NT2/D1 (cell line): ENCODE measurements at regions not wholly inside any gene's neighbourhood (a gene's known extent, or its start where the extent isn't known, plus 50 kb on each side); places are given as distances from the start of the nearest gene placed in this dataset.

Source experiments
- DNase-seq: peaks from one replicate; pipeline ENCODE4 v3.0.0-alpha.2; 2011; ENCODE audit warnings: low read depth, low spot score
- H3K27me3 ChIP-seq: 2 replicates; pipeline ENCODE4 v1.6.0; 2011; ENCODE audit warnings: mild to moderate bottlenecking; ENCODE audit not compliant: insufficient read length, insufficient read depth
- H3K36me3 ChIP-seq: 2 replicates; pipeline ENCODE4 v1.6.1; 2011; ENCODE audit warnings: mild to moderate bottlenecking, low read length, mixed read lengths; ENCODE audit not compliant: insufficient read depth, insufficient read length
- H3K4me1 ChIP-seq: 2 replicates; pipeline ENCODE4 v1.5.1; 2011; ENCODE audit not compliant: insufficient read depth, insufficient read length
- H3K4me3 ChIP-seq: 2 replicates; pipeline ENCODE4 v1.5.1; 2011; ENCODE audit warnings: low read depth; ENCODE audit not compliant: insufficient read length
- H3K9ac ChIP-seq: 2 replicates; pipeline ENCODE4 v1.6.0; 2011; ENCODE audit warnings: low read depth; ENCODE audit not compliant: insufficient read length
- H3K9me3 ChIP-seq: 2 replicates; pipeline ENCODE4 v1.5.1; 2011; ENCODE audit warnings: mild to moderate bottlenecking, low read length; ENCODE audit not compliant: insufficient read depth
- SUZ12 ChIP-seq: IDR thresholded peaks from 2 replicates; pipeline ENCODE4 v1.6.1; 2011; ENCODE audit not compliant: insufficient read length, insufficient read depth; ENCODE audit errors: extremely low read depth
- YY1 ChIP-seq: IDR thresholded peaks from 2 replicates; pipeline ENCODE4 v1.6.1; 2011; ENCODE audit not compliant: insufficient read length, insufficient read depth
- ZNF274 ChIP-seq: IDR thresholded peaks from 2 replicates; pipeline ENCODE4 v1.6.1; 2011; ENCODE audit warnings: mild to moderate bottlenecking, low read depth, low read length

DNA sequence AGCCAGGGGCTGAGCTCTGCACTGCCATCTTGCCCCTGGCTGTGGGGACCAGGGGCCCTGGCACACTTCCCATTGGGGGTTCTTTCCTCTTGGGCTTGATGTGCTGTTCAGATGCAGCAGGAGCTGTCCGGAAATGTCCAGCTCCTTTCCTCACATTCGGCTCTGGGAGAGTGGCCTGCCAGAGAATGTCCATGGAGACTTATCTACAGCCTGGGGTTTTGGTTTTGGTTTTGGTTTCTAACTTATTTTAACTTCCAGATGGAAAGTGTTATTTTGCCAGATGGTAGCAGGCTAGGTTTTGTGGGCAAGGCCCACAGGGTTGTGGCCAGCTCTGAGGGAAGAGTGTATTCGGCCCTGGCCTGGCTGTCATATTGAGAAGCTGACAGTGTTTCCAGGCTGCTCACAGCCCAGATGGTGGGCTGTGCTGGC, 177.3 kb downstream of the ANKRD30B start:
- no peaks in the 10 kb centered on the region for H3K9me3 ChIP-seq
- no peaks in the 10 kb centered on the region for H3K4me1 ChIP-seq
- DNase-seq = no peak
- no peak overlapping the region for H3K4me3 ChIP-seq
- no peaks in the 10 kb centered on the region for H3K27me3 ChIP-seq
- H3K9ac ChIP-seq = no peak overlapping the region
- H3K36me3 ChIP-seq = no peaks in the 10 kb centered on the region
- no peak for TF ChIP-seq ZNF274
- TF ChIP-seq SUZ12 = no peak
- TF ChIP-seq YY1 = no peak

DNA sequence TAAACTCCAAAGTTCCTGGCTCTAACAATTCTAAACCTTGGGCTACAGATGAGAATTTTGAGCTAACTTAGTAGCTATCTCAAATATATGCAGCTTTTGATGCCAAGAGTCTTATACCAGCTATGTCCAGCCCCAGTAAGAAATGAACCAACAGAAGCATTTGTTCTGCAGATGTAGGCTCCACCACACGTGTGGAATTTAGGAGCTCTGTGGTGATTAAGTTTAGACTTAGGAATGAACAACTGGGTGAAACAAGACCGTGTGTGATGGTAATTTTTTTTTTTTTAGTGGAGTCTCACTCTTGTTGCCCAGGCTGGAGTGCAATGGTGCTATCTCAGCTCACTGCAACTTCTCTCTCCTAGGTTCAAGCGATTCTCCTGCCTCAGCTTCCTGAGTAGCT, 179.7 kb downstream of the ANKRD30B start:
- no peak overlapping the region for H3K4me3 ChIP-seq
- H3K36me3 ChIP-seq = no peaks in the 10 kb centered on the region
- DNase-seq = no peak
- no peaks in the 10 kb centered on the region for H3K4me1 ChIP-seq
- H3K27me3 ChIP-seq = no peaks in the 10 kb centered on the region
- H3K9ac ChIP-seq = no peak overlapping the region
- no peaks in the 10 kb centered on the region for H3K9me3 ChIP-seq
- TF ChIP-seq SUZ12 = no peak
- TF ChIP-seq YY1 = no peak
- no peak for TF ChIP-seq ZNF274

DNA sequence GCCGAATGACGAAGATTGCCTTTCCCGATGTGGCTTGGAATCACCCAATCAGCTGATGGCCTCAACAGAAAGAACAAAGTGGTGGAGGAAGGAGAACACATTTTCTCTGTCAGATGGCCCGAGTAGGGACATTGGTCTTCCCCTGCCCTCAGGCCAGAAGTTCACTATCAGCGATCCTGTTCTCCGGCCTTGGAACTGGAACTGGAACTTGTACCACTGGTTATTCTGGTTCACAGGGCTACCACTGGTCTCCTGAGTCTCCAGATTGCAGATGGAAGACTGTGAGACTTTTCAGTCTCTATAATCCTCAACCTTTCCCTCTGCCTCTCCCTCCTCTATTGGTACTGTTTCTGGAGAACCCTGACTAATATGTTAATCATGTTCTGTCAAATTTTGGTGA, 180.4 kb downstream of the ANKRD30B start:
- H3K4me3 ChIP-seq = no peak overlapping the region
- DNase-seq = no peak
- H3K4me1 ChIP-seq = no peaks in the 10 kb centered on the region
- no peak for TF ChIP-seq YY1
- TF ChIP-seq SUZ12 = no peak
- TF ChIP-seq ZNF274 = no peak
- H3K9me3 ChIP-seq = no peaks in the 10 kb centered on the region
- H3K9ac ChIP-seq = no peak overlapping the region
- no peaks in the 10 kb centered on the region for H3K36me3 ChIP-seq
- no peaks in the 10 kb centered on the region for H3K27me3 ChIP-seq

DNA sequence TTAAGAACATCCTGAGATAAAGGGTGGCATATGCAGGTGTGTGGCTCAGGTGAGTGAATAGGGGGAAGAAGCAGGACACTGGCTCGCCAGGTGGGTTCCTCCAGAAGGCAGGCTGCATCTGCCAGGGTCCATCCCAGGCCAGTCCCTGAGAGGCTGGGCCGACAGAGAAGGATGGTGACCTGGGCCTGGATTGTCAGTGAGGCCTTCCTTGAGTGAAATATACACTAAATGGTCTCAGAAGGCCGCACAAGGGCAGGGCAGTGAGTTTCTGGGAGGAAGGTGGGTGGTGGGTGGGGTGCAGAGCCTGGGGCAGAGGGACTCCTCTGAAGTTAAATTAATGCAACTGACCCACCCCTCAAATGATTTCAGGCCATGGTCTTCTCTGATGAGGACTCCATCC, 182.1 kb downstream of the ANKRD30B start:
- no peak for DNase-seq
- Histone ChIP-seq H3K4me1 (peaks cover 2% of the 10 kb centered on the region), H3K9me3 (no peaks in the 10 kb centered on the region), H3K4me3 (no peak overlapping the region), H3K27me3 (no peaks in the 10 kb centered on the region), H3K36me3 (no peaks in the 10 kb centered on the region), H3K9ac (no peak overlapping the region)
- no peak for TF ChIP-seq SUZ12
- TF ChIP-seq ZNF274 = no peak
- TF ChIP-seq YY1 = no peak

DNA sequence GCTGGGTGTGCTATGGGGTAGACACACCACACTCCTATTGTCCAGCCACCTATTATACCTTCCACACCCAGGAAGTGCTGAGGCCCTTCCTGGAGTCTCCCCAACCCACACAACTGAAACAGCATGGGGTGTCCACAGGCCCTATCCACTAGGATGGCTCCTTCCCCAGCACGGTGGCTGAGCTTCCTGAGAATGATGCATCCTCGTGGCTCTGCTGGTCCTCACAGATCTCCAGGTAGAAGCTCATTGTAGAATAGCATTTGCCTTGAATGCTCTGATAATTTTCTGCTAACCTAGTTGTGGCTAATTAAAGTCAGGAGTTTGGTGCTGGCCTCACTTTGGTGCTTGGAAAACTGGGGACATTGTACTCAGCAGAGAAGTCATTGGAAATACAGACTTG, 182.6 kb downstream of the ANKRD30B start:
- no peak for TF ChIP-seq ZNF274
- H3K9me3 ChIP-seq = no peaks in the 10 kb centered on the region
- no peak for DNase-seq
- peaks cover 2% of the 10 kb centered on the region for H3K4me1 ChIP-seq
- no peaks in the 10 kb centered on the region for H3K36me3 ChIP-seq
- H3K9ac ChIP-seq = no peak overlapping the region
- H3K27me3 ChIP-seq = no peaks in the 10 kb centered on the region
- no peak overlapping the region for H3K4me3 ChIP-seq

DNA sequence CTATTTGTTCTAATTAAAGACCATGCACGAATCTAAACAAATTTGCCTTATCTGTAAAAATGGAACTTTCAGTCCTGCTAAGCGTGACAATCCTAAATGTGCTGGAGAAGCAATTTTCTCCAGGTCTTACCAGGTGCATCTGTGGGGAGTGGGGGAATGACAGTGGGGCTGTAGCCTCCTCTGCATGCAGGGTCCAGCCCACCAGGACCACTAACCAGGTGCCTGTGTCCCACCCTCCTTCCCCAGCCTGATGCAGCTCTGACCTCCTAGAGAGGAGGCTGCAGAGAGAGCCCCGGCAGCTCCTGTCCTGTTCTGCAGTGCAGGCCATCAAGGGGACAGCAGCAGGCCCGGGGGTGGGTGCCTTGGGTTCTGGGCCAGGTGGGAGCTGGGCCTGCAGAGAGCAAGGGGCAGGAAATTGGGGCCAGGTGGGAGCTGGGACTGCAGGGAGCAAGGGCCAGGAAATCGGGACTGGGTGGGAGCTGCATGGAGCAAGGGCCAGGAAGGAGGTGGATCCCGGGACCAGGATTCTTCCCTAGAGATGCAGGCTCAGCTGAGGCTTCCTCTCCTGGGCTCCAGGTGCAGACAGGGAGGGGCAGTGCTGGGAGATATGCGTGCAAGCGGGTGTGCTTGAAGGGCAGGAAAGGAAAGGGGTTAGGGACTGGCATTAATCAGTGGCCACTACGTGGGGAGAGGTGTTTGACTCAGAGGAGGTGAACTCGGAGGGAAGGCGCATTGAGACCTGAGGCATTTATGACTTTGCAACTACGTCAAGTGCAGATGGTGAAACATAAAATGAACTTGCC, 185.3 kb downstream of the ANKRD30B start:
- H3K4me3 ChIP-seq = no peak overlapping the region
- H3K9me3 ChIP-seq = no peaks in the 10 kb centered on the region
- H3K9ac ChIP-seq = no peak overlapping the region
- no peak for TF ChIP-seq YY1
- no peak for TF ChIP-seq SUZ12
- TF ChIP-seq ZNF274 = no peak
- no peaks in the 10 kb centered on the region for H3K36me3 ChIP-seq
- H3K27me3 ChIP-seq = no peaks in the 10 kb centered on the region
- H3K4me1 ChIP-seq = peaks cover 2% of the 10 kb centered on the region
- no peak for DNase-seq

DNA sequence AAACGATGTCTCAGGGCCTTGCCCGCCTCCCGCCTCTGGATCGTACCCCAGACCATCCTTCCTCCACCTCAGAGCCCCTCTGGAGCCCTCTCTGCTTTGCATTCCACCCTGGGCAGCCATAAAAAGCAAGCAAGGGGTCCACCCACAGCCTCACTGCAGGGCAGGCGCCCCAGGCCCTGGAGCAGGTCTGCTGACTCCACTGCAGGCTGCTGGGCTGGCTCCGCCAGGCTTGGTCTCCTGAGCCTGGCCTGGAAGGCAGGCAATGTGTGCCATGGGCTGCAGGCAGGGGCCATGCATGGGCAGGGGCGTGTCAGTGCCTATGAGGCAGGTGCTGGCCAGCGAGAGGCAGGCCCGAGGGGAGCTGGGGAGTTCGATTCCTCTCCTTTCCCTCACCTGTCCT, 186.0 kb downstream of the ANKRD30B start:
- H3K36me3 ChIP-seq = no peaks in the 10 kb centered on the region
- no peak overlapping the region for H3K4me3 ChIP-seq
- H3K9ac ChIP-seq = no peak overlapping the region
- no peak for DNase-seq
- H3K27me3 ChIP-seq = no peaks in the 10 kb centered on the region
- no peaks in the 10 kb centered on the region for H3K9me3 ChIP-seq
- H3K4me1 ChIP-seq = peaks cover 2% of the 10 kb centered on the region
- TF ChIP-seq ZNF274 (no peak), SUZ12 (no peak), YY1 (no peak)
